ENCODE measurements at regions not wholly inside any gene's neighbourhood (a gene's known extent, or its start where the extent isn't known, plus 50 kb on each side); places are given as distances from the start of the nearest gene placed in this dataset.

DNA sequence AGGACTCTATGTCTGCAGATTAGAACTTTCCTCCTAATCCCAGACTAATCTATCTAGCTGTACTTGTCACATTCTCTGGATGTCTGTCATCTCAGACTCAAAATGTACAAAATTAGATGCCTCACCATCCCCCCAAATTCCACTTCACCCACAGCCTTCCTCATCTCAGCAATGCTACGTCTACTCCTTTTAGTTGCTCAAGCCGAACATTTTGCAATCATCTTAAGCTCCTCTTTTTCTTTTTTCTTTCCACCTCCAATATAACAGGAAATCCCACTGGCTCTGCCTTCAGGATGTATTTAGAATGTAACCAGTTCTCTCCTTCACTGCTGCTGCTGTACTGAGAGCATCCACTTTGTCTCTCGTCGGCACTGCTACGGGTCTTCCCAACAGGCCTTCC, 1091.8 kb downstream of the TBC1D22A start:
- no peak for TF ChIP-seq POLR2A (IDR thresholded peaks at IDR 0.05)
- no peak for TF ChIP-seq CTCF (IDR thresholded peaks at IDR 0.05)
- WGBS, 4 donors, result 51 to 56% (median 53%) methylated on average over 5 of the region's 5 CpGs
- Histone ChIP-seq H3K4me3 (no peak overlapping the region), H3K36me3 (no peaks in the 10 kb centered on the region), H3K9me3 (peaks cover 0 to 8% (median 0%) of the 10 kb centered on the region in 12 donors), H3K27ac (no peak overlapping the region), H3K4me1 (no peaks in the 10 kb centered on the region), H3K27me3 (peaks cover 0 to 17% (median 0%) of the 10 kb centered on the region in 9 donors)
- ATAC-seq (no peak), DNase-seq (no peak)
- intact Hi-C loops (cut with DNase I), result no loop called here

DNA sequence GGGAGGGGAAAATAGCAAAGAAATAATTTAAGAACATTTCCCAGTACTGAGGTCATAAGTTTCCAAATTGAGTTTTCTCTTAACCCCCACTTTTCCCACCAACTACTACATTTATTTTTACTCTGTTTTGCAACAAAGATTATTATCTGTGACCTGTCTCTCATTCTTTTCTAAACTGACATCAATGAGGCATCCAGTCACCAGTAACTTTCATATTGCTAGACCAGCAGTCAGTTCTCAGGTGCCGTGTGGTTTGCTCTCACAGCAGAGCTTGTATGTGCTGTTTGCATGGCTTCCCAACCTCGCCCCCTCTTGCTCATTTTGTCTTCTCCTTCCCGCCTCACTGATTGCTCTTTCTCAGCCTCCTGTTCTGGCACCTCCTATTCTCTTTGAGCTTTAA, 1091.3 kb downstream of the TBC1D22A start:
- WGBS, 4 donors, result 72 to 81% (median 80%) methylated on average over 3 of the region's 3 CpGs
- intact Hi-C loops (cut with DNase I), result no loop called here
- DNase-seq (no peak), ATAC-seq (no peak)
- Histone ChIP-seq H3K27me3 (peaks cover 0 to 18% (median 0%) of the 10 kb centered on the region in 9 donors), H3K4me3 (no peak overlapping the region), H3K27ac (no peak overlapping the region), H3K4me1 (no peaks in the 10 kb centered on the region), H3K36me3 (no peaks in the 10 kb centered on the region), H3K9me3 (peaks cover 0 to 6% (median 0%) of the 10 kb centered on the region in 12 donors)
- TF ChIP-seq CTCF (IDR thresholded peaks at IDR 0.05) (no peak), POLR2A (IDR thresholded peaks at IDR 0.05) (no peak)

DNA sequence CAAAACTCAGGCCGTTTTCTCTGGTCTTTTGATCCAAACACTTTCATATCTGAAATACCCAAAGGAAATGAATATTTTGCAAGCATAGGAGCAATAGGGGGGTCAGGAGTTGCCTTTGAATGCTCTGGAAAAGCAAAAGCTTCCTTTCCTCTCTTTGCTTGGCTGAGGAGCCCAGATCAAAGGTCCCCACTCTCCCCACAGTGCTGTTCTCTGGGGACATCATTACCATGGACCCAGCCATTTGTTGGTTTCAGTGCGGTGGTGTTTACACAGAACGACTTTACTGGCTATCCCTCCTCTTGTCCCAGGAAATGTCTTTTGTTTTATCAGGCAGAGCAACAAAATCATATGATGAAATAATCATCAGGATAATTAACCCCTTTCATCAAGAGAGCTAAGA, 1089.1 kb downstream of the TBC1D22A start:
- no peak for TF ChIP-seq CTCF (IDR thresholded peaks at IDR 0.05)
- TF ChIP-seq POLR2A (IDR thresholded peaks at IDR 0.05), result no peak
- intact Hi-C loops (cut with DNase I), result no loop called here
- DNase-seq (no peak), ATAC-seq (no peak)
- H3K36me3 ChIP-seq, result no peaks in the 10 kb centered on the region
- no peaks in the 10 kb centered on the region for H3K4me1 ChIP-seq
- WGBS, 4 donors, result 25 to 36% (median 29%) methylated on average over 3 of the region's 3 CpGs
- no peak overlapping the region for H3K4me3 ChIP-seq
- no peak overlapping the region for H3K27ac ChIP-seq
- H3K9me3 ChIP-seq, result no peaks in the 10 kb centered on the region
- H3K27me3 ChIP-seq, result peaks cover 0 to 26% (median 0%) of the 10 kb centered on the region in 9 donors

- WGBS, 4 donors, result 42 to 54% (median 47%) methylated on average over 2 of the region's 2 CpGs
- intact Hi-C loops (cut with DNase I), result no loop called here
- no peak for ATAC-seq
Measured at GRCh38 chr22:47850644-47851151, 1088.2 kb downstream of the TBC1D22A start.

More at GRCh38 chr22:47850644-47851151, 1088.2 kb downstream of the TBC1D22A start:
- Histone ChIP-seq H3K9me3 (no peaks in the 10 kb centered on the region), H3K4me3 (no peak overlapping the region), H3K4me1 (no peaks in the 10 kb centered on the region), H3K36me3 (no peaks in the 10 kb centered on the region), H3K27me3 (peaks cover 0 to 31% (median 0%) of the 10 kb centered on the region in 9 donors), H3K27ac (no peak overlapping the region)
- no peak for TF ChIP-seq POLR2A (IDR thresholded peaks at IDR 0.05)
- no peak for TF ChIP-seq CTCF (IDR thresholded peaks at IDR 0.05)
- DNase-seq, result no peak

Measured in heart left ventricle (tissue), 16 donors.